Stimulated activated CD4-positive, alpha-beta T cell treated with anti-CD3 and anti-CD28 coated beads, Interleukin-12 subunit alpha, Interleukin-12 subunit beta, amount 100 ng/mL, for 24 hours (primary cell): ENCODE measurements at regions not wholly inside any gene's neighbourhood (a gene's known extent, or its start where the extent isn't known, plus 50 kb on each side); places are given as distances from the start of the nearest gene placed in this dataset.

Experiments used
- DNase-seq, 2 experiments: peaks; one replicate each; pipeline ENCODE4 v3.0.0-alpha.2; 2020; ENCODE audit warnings: low read depth in 2 of 2

GRCh38 chr20:62545271-62545670, 69.5 kb upstream of the GATA5 start:
- no peak for DNase-seq

GRCh38 chr20:62545901-62546525, 70.2 kb upstream of the GATA5 start:
- DNase-seq, result no peak

- no peak for DNase-seq
These were observed 70.8 kb upstream of the GATA5 start for GRCh38 chr20:62546606-62547005.

GRCh38 chr20:62547364-62547763, 71.6 kb upstream of the GATA5 start:
- no peak for DNase-seq

- DNase-seq, result no peak
These were observed 72.7 kb upstream of the GATA5 start for GRCh38 chr20:62548471-62548870.

- no peak for DNase-seq
These were observed 73.2 kb upstream of the GATA5 start for GRCh38 chr20:62549029-62549428.

- no peak for DNase-seq
These were observed 73.8 kb upstream of the GATA5 start for GRCh38 chr20:62549499-62550086.

- DNase-seq, result no peak
These were observed 74.4 kb upstream of the GATA5 start for GRCh38 chr20:62550087-62550632.

GRCh38 chr20:62551407-62552323, 75.9 kb upstream of the GATA5 start:
- no peak for DNase-seq

- no peak for DNase-seq
These were observed 76.8 kb upstream of the GATA5 start for GRCh38 chr20:62552613-62553012.

GRCh38 chr20:62553136-62553837, 77.5 kb upstream of the GATA5 start:
- DNase-seq, result no peak

- no peak for DNase-seq
These were observed 78.0 kb upstream of the GATA5 start for GRCh38 chr20:62553838-62554161.

- no peak for DNase-seq
These were observed 78.6 kb upstream of the GATA5 start for GRCh38 chr20:62554214-62554897.

GRCh38 chr20:62554898-62555641, 79.3 kb upstream of the GATA5 start:
- no peak for DNase-seq

GRCh38 chr20:62555642-62556420, 80.0 kb upstream of the GATA5 start:
- DNase-seq, result no peak

- DNase-seq, result no peak
These were observed 81.7 kb upstream of the GATA5 start for GRCh38 chr20:62557462-62557861.

- no peak for DNase-seq
These were observed 82.2 kb upstream of the GATA5 start for GRCh38 chr20:62557999-62558408.

GRCh38 chr20:62558779-62559178, 83.0 kb upstream of the GATA5 start:
- DNase-seq, result no peak

GRCh38 chr20:62560162-62560561, 82.1 kb upstream of the SLCO4A1 start:
- no peak for DNase-seq

- DNase-seq, result no peak
These were observed 81.1 kb upstream of the SLCO4A1 start for GRCh38 chr20:62561182-62561581.
